SKM-1 treated with dmso at 0.1 percent for 144 hours (cell line): ENCODE measurements at regions not wholly inside any gene's neighbourhood (a gene's known extent, or its start where the extent isn't known, plus 50 kb on each side); places are given as distances from the start of the nearest gene placed in this dataset.
A peak's percentile ranks its signal among the peaks of the same experiment; 100 is the strongest.

Source experiments
- DNase-seq: peaks from one replicate; lab custom pipeline; 2025; ENCODE audit not compliant: unreplicated experiment; lab: John Stamatoyannopoulos, UW

GRCh38 chr2:88832992-88833389 lies 141.5 kb downstream of the RPIA start:
- no peak for DNase-seq

- no peak for DNase-seq
Measured at GRCh38 chr2:88834376-88834775, 142.9 kb downstream of the RPIA start.

GRCh38 chr2:88834866-88835265 lies 143.4 kb downstream of the RPIA start:
- DNase-seq = no peak

GRCh38 chr2:88835726-88836125 lies 144.3 kb downstream of the RPIA start:
- DNase-seq = no peak

GRCh38 chr2:88836351-88836750 lies 144.9 kb downstream of the RPIA start:
- no peak for DNase-seq

GRCh38 chr2:88837511-88838160 lies 146.2 kb downstream of the RPIA start:
- no peak for DNase-seq

- DNase-seq = no peak
Measured at GRCh38 chr2:88838165-88838635, 146.7 kb downstream of the RPIA start.

GRCh38 chr2:88841224-88841929 lies 149.9 kb downstream of the RPIA start:
- no peak for DNase-seq

- DNase-seq = no peak
Measured at GRCh38 chr2:88842656-88843460, 151.4 kb downstream of the RPIA start.

GRCh38 chr2:88843651-88844050 lies 152.2 kb downstream of the RPIA start:
- no peak for DNase-seq

GRCh38 chr2:88844960-88845359 lies 153.5 kb downstream of the RPIA start:
- DNase-seq = no peak

GRCh38 chr2:88845772-88846661 lies 154.5 kb downstream of the RPIA start:
- no peak for DNase-seq

GRCh38 chr2:88852753-88853402 lies 161.4 kb downstream of the RPIA start:
- DNase-seq = no peak

- DNase-seq = no peak
Measured at GRCh38 chr2:88853403-88853790, 161.9 kb downstream of the RPIA start.

GRCh38 chr2:88854528-88854927 lies 163.1 kb downstream of the RPIA start:
- DNase-seq = no peak

GRCh38 chr2:88855620-88856408 lies 164.3 kb downstream of the RPIA start:
- DNase-seq = no peak

- DNase-seq = no peak
Measured at GRCh38 chr2:88856409-88857135, 165.1 kb downstream of the RPIA start.

GRCh38 chr2:88857274-88857741 lies 165.8 kb downstream of the RPIA start:
- DNase-seq = no peak

GRCh38 chr2:88857951-88858411 lies 166.5 kb downstream of the RPIA start:
- peak; percentile 13 for DNase-seq
